ENCODE measurements at regions not wholly inside any gene's neighbourhood (a gene's known extent, or its start where the extent isn't known, plus 50 kb on each side); places are given as distances from the start of the nearest gene placed in this dataset.

GRCh38 chr3:153328690-153329089, 166.7 kb downstream of the RAP2B start:
- DNase-seq (ENCODE audit: low read depth, low spot score), result no peak
- ChIA-PET CTCF (no interaction called here), POLR2A (no interaction called here)
- Histone ChIP-seq H3K36me3 (ENCODE audit: control insufficient read depth, insufficient read depth, low read length) (no peaks in the 10 kb centered on the region), H3K27ac (ENCODE audit: low read length) (no peak overlapping the region), H3K4me3 (ENCODE audit: low read depth in 2 of 2, low read length in 2 of 2) (no peak overlapping the region), H3K9me3 (ENCODE audit: control insufficient read depth, insufficient read depth, low read depth, low read length) (no peaks in the 10 kb centered on the region), H3K4me1 (ENCODE audit: control insufficient read depth, insufficient read depth, low read length) (no peaks in the 10 kb centered on the region), H3K27me3 (ENCODE audit: control insufficient read depth, insufficient read depth, low read length) (no peaks in the 10 kb centered on the region)
- intact Hi-C loops (cut with micrococcal nuclease; ENCODE audit: unreplicated experiment), result no loop called here
- ATAC-seq, result no peak
- TF ChIP-seq SIN3A (IDR thresholded peaks at IDR 0.05; ENCODE audit: borderline replicate concordance, insufficient read depth, low read depth, low read length) (no peak), TCF7L2 (IDR thresholded peaks at IDR 0.05; ENCODE audit: low read depth, low read length) (no peak), POLR2AphosphoS5 (IDR thresholded peaks at IDR 0.05; ENCODE audit: low read depth, low read length) (no peak)
- TF ChIP-seq, protein P1, sequence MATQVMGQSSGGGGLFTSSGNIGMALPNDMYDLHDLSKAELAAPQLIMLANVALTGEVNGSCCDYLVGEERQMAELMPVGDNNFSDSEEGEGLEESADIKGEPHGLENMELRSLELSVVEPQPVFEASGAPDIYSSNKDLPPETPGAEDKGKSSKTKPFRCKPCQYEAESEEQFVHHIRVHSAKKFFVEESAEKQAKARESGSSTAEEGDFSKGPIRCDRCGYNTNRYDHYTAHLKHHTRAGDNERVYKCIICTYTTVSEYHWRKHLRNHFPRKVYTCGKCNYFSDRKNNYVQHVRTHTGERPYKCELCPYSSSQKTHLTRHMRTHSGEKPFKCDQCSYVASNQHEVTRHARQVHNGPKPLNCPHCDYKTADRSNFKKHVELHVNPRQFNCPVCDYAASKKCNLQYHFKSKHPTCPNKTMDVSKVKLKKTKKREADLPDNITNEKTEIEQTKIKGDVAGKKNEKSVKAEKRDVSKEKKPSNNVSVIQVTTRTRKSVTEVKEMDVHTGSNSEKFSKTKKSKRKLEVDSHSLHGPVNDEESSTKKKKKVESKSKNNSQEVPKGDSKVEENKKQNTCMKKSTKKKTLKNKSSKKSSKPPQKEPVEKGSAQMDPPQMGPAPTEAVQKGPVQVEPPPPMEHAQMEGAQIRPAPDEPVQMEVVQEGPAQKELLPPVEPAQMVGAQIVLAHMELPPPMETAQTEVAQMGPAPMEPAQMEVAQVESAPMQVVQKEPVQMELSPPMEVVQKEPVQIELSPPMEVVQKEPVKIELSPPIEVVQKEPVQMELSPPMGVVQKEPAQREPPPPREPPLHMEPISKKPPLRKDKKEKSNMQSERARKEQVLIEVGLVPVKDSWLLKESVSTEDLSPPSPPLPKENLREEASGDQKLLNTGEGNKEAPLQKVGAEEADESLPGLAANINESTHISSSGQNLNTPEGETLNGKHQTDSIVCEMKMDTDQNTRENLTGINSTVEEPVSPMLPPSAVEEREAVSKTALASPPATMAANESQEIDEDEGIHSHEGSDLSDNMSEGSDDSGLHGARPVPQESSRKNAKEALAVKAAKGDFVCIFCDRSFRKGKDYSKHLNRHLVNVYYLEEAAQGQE (IDR thresholded peaks at IDR 0.05; ENCODE audit: insufficient read depth in 1 of 2, low read depth in 2 of 2, low read length in 1 of 2), result no peak
- TF ChIP-seq, protein P2, sequence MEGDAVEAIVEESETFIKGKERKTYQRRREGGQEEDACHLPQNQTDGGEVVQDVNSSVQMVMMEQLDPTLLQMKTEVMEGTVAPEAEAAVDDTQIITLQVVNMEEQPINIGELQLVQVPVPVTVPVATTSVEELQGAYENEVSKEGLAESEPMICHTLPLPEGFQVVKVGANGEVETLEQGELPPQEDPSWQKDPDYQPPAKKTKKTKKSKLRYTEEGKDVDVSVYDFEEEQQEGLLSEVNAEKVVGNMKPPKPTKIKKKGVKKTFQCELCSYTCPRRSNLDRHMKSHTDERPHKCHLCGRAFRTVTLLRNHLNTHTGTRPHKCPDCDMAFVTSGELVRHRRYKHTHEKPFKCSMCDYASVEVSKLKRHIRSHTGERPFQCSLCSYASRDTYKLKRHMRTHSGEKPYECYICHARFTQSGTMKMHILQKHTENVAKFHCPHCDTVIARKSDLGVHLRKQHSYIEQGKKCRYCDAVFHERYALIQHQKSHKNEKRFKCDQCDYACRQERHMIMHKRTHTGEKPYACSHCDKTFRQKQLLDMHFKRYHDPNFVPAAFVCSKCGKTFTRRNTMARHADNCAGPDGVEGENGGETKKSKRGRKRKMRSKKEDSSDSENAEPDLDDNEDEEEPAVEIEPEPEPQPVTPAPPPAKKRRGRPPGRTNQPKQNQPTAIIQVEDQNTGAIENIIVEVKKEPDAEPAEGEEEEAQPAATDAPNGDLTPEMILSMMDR (IDR thresholded peaks at IDR 0.05), result no peak
- in situ Hi-C loops (cut with HindIII; ENCODE audit: low pct_unique_long_range_greater_than_20kb, low sequenced_read_pairs), result no loop called here
- no TSS peak for BruUV-seq (replicated peaks)

DNA sequence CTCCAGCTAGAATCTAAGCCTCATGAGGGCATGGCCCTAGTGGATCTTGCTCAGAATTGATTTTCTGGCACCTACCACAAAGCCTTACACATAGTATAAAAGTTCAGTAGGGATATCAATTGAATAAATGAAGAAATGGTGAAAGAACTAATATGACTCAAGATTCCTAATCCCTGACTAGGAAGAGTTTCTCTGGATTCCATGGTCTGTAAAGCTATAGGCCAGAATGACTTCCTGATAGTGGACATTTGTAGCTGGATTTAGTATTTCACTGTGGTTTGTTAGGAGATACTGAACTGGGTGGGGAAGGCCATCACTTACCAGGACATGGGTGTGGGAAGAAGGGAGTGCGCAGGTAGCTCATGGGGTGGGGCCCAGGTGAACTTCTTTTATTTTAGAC, 168.9 kb downstream of the RAP2B start:
- POLR2A ChIA-PET, result no interaction called here
- ATAC-seq (no peak), DNase-seq (ENCODE audit: low read depth, low spot score) (no peak)
- intact Hi-C loops (cut with micrococcal nuclease; ENCODE audit: unreplicated experiment), result no loop called here
- CTCF ChIA-PET, result no interaction called here
- in situ Hi-C loops (cut with HindIII; ENCODE audit: low pct_unique_long_range_greater_than_20kb, low sequenced_read_pairs), result no loop called here
- Histone ChIP-seq H3K4me1 (ENCODE audit: control insufficient read depth, insufficient read depth, low read length) (no peaks in the 10 kb centered on the region), H3K4me3 (ENCODE audit: low read depth in 2 of 2, low read length in 2 of 2) (no peak overlapping the region), H3K9me3 (ENCODE audit: control insufficient read depth, insufficient read depth, low read depth, low read length) (no peaks in the 10 kb centered on the region), H3K36me3 (ENCODE audit: control insufficient read depth, insufficient read depth, low read length) (no peaks in the 10 kb centered on the region), H3K27me3 (ENCODE audit: control insufficient read depth, insufficient read depth, low read length) (no peaks in the 10 kb centered on the region), H3K27ac (ENCODE audit: low read length) (no peak overlapping the region)
- no TSS peak for BruUV-seq (replicated peaks)
- TF ChIP-seq, protein P2 (IDR thresholded peaks at IDR 0.05), result no peak
- no peak for TF ChIP-seq POLR2AphosphoS5 (IDR thresholded peaks at IDR 0.05; ENCODE audit: low read depth, low read length)
- no peak for TF ChIP-seq SIN3A (IDR thresholded peaks at IDR 0.05; ENCODE audit: borderline replicate concordance, insufficient read depth, low read depth, low read length)
- TF ChIP-seq, protein P1 (IDR thresholded peaks at IDR 0.05; ENCODE audit: insufficient read depth in 1 of 2, low read depth in 2 of 2, low read length in 1 of 2), result no peak
- TF ChIP-seq TCF7L2 (IDR thresholded peaks at IDR 0.05; ENCODE audit: low read depth, low read length), result no peak

Data from Panc1 (cell line).